IMR-90 (cell line): ENCODE measurements at regions not wholly inside any gene's neighbourhood (a gene's known extent, or its start where the extent isn't known, plus 50 kb on each side); places are given as distances from the start of the nearest gene placed in this dataset.

ENCODE experiments used
- ATAC-seq: fragments of 200-7000 bp; cut with Tn5 transposase; 2 replicates; pipeline ENCODE4 v1.9.1; 2020; ENCODE audit warnings: low read depth, mild to moderate bottlenecking, moderate library complexity
- BruUV-seq: library from RNA; stranded (reverse); fragments of 400-500 nt; replicated peaks from 2 replicates; lab custom pipeline; 2021; lab: Mats Ljungman, UMichigan
- CTCF ChIA-PET: fragments of 300-600 bp; formaldehyde crosslinking; extraction: SDS; loops from one replicate; lab custom pipeline; 2021; ENCODE audit warnings: antibody characterized with exemption; lab: Yijun Ruan, JAX
- POLR2A ChIA-PET: fragments of 300-600 bp; sonication (Branson Sonifier 250); formaldehyde crosslinking; loops from one replicate; lab custom pipeline; 2022; ENCODE audit warnings: antibody characterized with exemption; ENCODE audit not compliant: unreplicated experiment; lab: Charles Lee
- DNase-seq: peaks from one replicate; pipeline ENCODE4 v3.0.0; 2013
- H2AFZ ChIP-seq: replicated peaks from 2 replicates; pipeline ENCODE3; 2013; ENCODE audit warnings: low read length, mild to moderate bottlenecking; ENCODE audit not compliant: poor library complexity
- H2AK5ac ChIP-seq: 2 replicates; pipeline ENCODE4 v1.6.1; 2013; ENCODE audit warnings: low read depth, low read length, inconsistent platforms
- H2AK9ac ChIP-seq: replicated peaks from 2 replicates; pipeline ENCODE3; 2013; ENCODE audit warnings: mild to moderate bottlenecking, low read depth, low read length, moderate library complexity; ENCODE audit not compliant: poor library complexity
- H2BK120ac ChIP-seq: 2 replicates; pipeline ENCODE4 v1.6.1; 2013; ENCODE audit warnings: low read depth, low read length, inconsistent platforms
- H2BK15ac ChIP-seq: 3 replicates; pipeline ENCODE4 v1.6.1; 2013; ENCODE audit warnings: low read depth, low read length, inconsistent platforms
- H2BK20ac ChIP-seq: 2 replicates; pipeline ENCODE4 v1.6.1; 2013; ENCODE audit warnings: low read depth, mild to moderate bottlenecking, inconsistent platforms, low read length, moderate library complexity
- H2BK5ac ChIP-seq: 2 replicates; pipeline ENCODE4 v1.6.1; 2013; ENCODE audit warnings: mild to moderate bottlenecking, low read depth, low read length, inconsistent platforms; ENCODE audit not compliant: poor library complexity, severe bottlenecking
- H3K14ac ChIP-seq: replicated peaks from 2 replicates; pipeline ENCODE4 v1.6.1; 2013; ENCODE audit warnings: low read depth, low read length, inconsistent platforms
- H3K18ac ChIP-seq: 2 replicates; pipeline ENCODE4 v1.6.1; 2013; ENCODE audit warnings: low read depth, low read length, control low read depth
- H3K23ac ChIP-seq: 2 replicates; pipeline ENCODE4 v1.6.1; 2013; ENCODE audit warnings: low read depth, low read length, inconsistent platforms
- H3K27ac ChIP-seq: 2 replicates; pipeline ENCODE4 v1.5.1; 2013; ENCODE audit warnings: mild to moderate bottlenecking, control low read depth, low read length; ENCODE audit not compliant: insufficient read depth
- H3K27me3 ChIP-seq: 2 replicates; pipeline ENCODE4 v1.6.1; 2013; ENCODE audit warnings: low read length; ENCODE audit not compliant: control insufficient read depth, insufficient read depth
- H3K36me3 ChIP-seq: 2 replicates; pipeline ENCODE4 v1.6.1; 2013; ENCODE audit warnings: low read length, mixed read lengths; ENCODE audit not compliant: control insufficient read depth, insufficient read depth
- H3K4ac ChIP-seq: 2 replicates; pipeline ENCODE4 v1.6.1; 2013; ENCODE audit warnings: low read depth, low read length, inconsistent platforms
- H3K4me1 ChIP-seq: 2 replicates; pipeline ENCODE4 v1.6.1; 2013; ENCODE audit warnings: low read length, mixed read lengths; ENCODE audit not compliant: control insufficient read depth, insufficient read depth
- H3K4me2 ChIP-seq: 2 replicates; pipeline ENCODE4 v1.6.1; 2013; ENCODE audit warnings: low read depth, mild to moderate bottlenecking, control low read depth, low read length, moderate library complexity
- H3K4me3 ChIP-seq: 2 replicates; pipeline ENCODE4 v1.5.1; 2013; ENCODE audit warnings: low read depth, mild to moderate bottlenecking, control low read depth, low read length, moderate library complexity; ENCODE audit not compliant: insufficient read depth
- H3K56ac ChIP-seq: 2 replicates; pipeline ENCODE4 v1.6.1; 2013; ENCODE audit warnings: low read length, inconsistent platforms; ENCODE audit not compliant: insufficient read depth; ENCODE audit errors: extremely low read depth
- H3K79me1 ChIP-seq, 2 experiments: 2 replicates each; pipeline ENCODE4 v1.6.1; 2013; ENCODE audit warnings: low read length in 2 of 2, inconsistent platforms in 1 of 2, low read depth in 1 of 2
- H3K9ac ChIP-seq: 2 replicates; pipeline ENCODE4 v1.6.1; 2013; ENCODE audit warnings: low read depth, low read length, control low read depth
- H3K9me1 ChIP-seq: 2 replicates; pipeline ENCODE4 v1.6.1; 2013; ENCODE audit warnings: low read length, inconsistent platforms; ENCODE audit not compliant: insufficient read depth
- H3K9me3 ChIP-seq: 2 replicates; pipeline ENCODE4 v1.6.1; 2013; ENCODE audit warnings: low read length; ENCODE audit not compliant: control insufficient read depth, insufficient read depth
- H4K20me1 ChIP-seq: 2 replicates; pipeline ENCODE4 v1.6.1; 2013; ENCODE audit warnings: low read length, inconsistent platforms; ENCODE audit not compliant: insufficient read depth
- H4K5ac ChIP-seq: 2 replicates; pipeline ENCODE4 v1.6.1; 2013; ENCODE audit warnings: mild to moderate bottlenecking, low read depth, low read length, control low read depth
- H4K8ac ChIP-seq, 2 experiments: 2 replicates each; pipeline ENCODE4 v1.6.1; 2013; ENCODE audit warnings: low read depth in 2 of 2, low read length in 2 of 2, control low read depth in 1 of 2, inconsistent platforms in 1 of 2
- H4K91ac ChIP-seq: 2 replicates; pipeline ENCODE4 v1.6.1; 2013; ENCODE audit warnings: low read depth, low read length, inconsistent platforms; ENCODE audit not compliant: insufficient read depth
- BHLHE40 ChIP-seq: fragments of 150-350 bp; IDR thresholded peaks from 2 replicates; pipeline ENCODE4 v1.6.1; 2016; ENCODE audit warnings: mild to moderate bottlenecking, low read depth, low read length
- CEBPB ChIP-seq: IDR thresholded peaks from 2 replicates; pipeline ENCODE4 v1.6.1; 2012; ENCODE audit warnings: low read depth, low read length, improper control_type of control experiment
- CHD1 ChIP-seq: IDR thresholded peaks from 2 replicates; pipeline ENCODE4 v1.6.1; 2012; ENCODE audit warnings: low read depth, low read length, improper control_type of control experiment
- FOS ChIP-seq: fragments of 150-350 bp; IDR thresholded peaks from 2 replicates; pipeline ENCODE4 v1.6.1; 2016; ENCODE audit warnings: low read depth, low read length
- MAFK ChIP-seq: IDR thresholded peaks from 2 replicates; pipeline ENCODE4 v1.6.1; 2012; ENCODE audit warnings: low read depth, low read length, improper control_type of control experiment
- MAZ ChIP-seq: IDR thresholded peaks from 2 replicates; pipeline ENCODE4 v1.6.1; 2012; ENCODE audit warnings: low read depth, mild to moderate bottlenecking, low read length, improper control_type of control experiment, moderate library complexity, borderline replicate concordance
- MXI1 ChIP-seq: IDR thresholded peaks from 2 replicates; pipeline ENCODE4 v1.6.1; 2012; ENCODE audit warnings: low read depth, mild to moderate bottlenecking, low read length, moderate library complexity, borderline replicate concordance
- NFE2L2 ChIP-seq: fragments of 150-350 bp; IDR thresholded peaks from 2 replicates; pipeline ENCODE4 v1.6.1; 2016; ENCODE audit warnings: low read depth, mild to moderate bottlenecking, low read length
- POLR2A ChIP-seq: IDR thresholded peaks from 2 replicates; pipeline ENCODE4 v1.6.1; 2012; ENCODE audit warnings: mild to moderate bottlenecking, low read depth, low read length
- RAD21 ChIP-seq: IDR thresholded peaks from 2 replicates; pipeline ENCODE4 v1.6.1; 2012; ENCODE audit warnings: low read length, improper control_type of control experiment
- RCOR1 ChIP-seq: IDR thresholded peaks from 2 replicates; pipeline ENCODE4 v1.6.1; 2012; ENCODE audit warnings: mild to moderate bottlenecking, low read length, improper control_type of control experiment; ENCODE audit not compliant: insufficient replicate concordance
- RFX5 ChIP-seq: IDR thresholded peaks from 2 replicates; pipeline ENCODE4 v1.8.0; 2012; ENCODE audit warnings: low read depth, mild to moderate bottlenecking, low read length, moderate library complexity
- SMC3 ChIP-seq: fragments of 150-350 bp; IDR thresholded peaks from 2 replicates; pipeline ENCODE4 v1.6.1; 2016; ENCODE audit warnings: low read depth, mild to moderate bottlenecking, antibody characterized with exemption, low read length, moderate library complexity
- WGBS, 2 experiments: methylation state at CpG; one replicate each; pipeline versions ENCODE4 v1.1.5 to v1.1.7; 2013; ENCODE audit warnings: missing lambda C conversion rate in 2 of 2; ENCODE audit not compliant: insufficient read length in 1 of 2; ENCODE audit errors: extremely low coverage in 2 of 2; 5-methylcytosine and 5-hydroxymethylcytosine counted together
- dilution Hi-C: fragments of 300-500 bp; cut with HindIII; formaldehyde crosslinking; loops from one replicate; pipeline ENCODE4 v1.14.3; 2018; ENCODE audit warnings: low sequenced_read_pairs; ENCODE audit not compliant: unreplicated experiment
- in situ Hi-C: fragments of 300-500 bp; cut with MboI; formaldehyde crosslinking; loops from 3 replicates; pipeline ENCODE4 v1.14.3; 2019; ENCODE audit warnings: low sequenced_read_pairs, inconsistent platforms, mixed read lengths
- intact Hi-C: fragments of 100-400 bp; cut with micrococcal nuclease; formaldehyde crosslinking; loops from 2 replicates; pipeline ENCODE4 v1.10.0; 2022
- TF ChIP-seq, protein P1 (sequence below): fragments of 150-350 bp; IDR thresholded peaks from 2 replicates; pipeline ENCODE4 v1.6.1; 2016; ENCODE audit warnings: low read depth, mild to moderate bottlenecking, low read length, moderate library complexity, borderline replicate concordance
- TF ChIP-seq, protein P2 (sequence below): fragments of 150-350 bp; IDR thresholded peaks from 2 replicates; pipeline ENCODE4 v1.6.1; 2017; ENCODE audit warnings: mild to moderate bottlenecking, antibody characterized with exemption, low read length, low read depth
- TF ChIP-seq, protein P3 (sequence below): conservative IDR thresholded peaks from 2 replicates; pipeline ENCODE4 v1.5.1; 2012; ENCODE audit warnings: mild to moderate bottlenecking, low read depth, low read length, improper control_type of control experiment

DNA sequence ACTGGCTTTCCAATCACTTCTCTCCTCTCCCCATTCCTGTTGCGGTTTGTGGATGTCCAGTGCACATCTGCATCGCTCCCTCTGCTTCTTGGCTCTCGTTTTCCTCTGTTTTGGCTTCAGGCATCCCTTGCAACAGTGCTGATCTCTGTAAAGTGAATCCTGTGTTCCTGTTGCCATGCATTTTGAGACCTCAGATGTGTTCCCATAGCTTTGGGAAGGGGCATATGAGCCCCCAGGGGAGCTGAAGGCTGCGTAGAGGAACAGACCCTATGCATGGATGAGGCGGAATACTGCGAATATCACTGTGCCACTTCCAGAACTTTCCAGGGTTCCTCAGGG, 168.4 kb upstream of the HAAO start:
- peaks cover 17% of the 10 kb centered on the region; the same call in 1 of the 2 replicates for H3K9me1 ChIP-seq
- no peak overlapping the region for H3K4me3 ChIP-seq
- no peaks in the 10 kb centered on the region for H4K20me1 ChIP-seq
- 0 out of 4 replicates have a peak overlapping the region, but pooled peaks of 1 of the 2 experiments have one; percentile 5 for H4K8ac ChIP-seq
- peak overlapping the region; percentile 66; the same call in 1 of the 2 replicates for H2AK5ac ChIP-seq
- no peak overlapping the region for H2BK5ac ChIP-seq
- no peak overlapping the region for H3K56ac ChIP-seq
- no peak overlapping the region for H3K4me2 ChIP-seq
- H2BK15ac ChIP-seq: peak overlapping the region; percentile 49; the same call in 1 of the 3 replicates
- no peaks in the 10 kb centered on the region for H3K79me1 ChIP-seq
- H3K36me3 ChIP-seq: no peaks in the 10 kb centered on the region
- H3K23ac ChIP-seq: no peak overlapping the region
- DNase-seq: no peak
- WGBS, 2 experiments: no CpG with 5 or more reads among the region's 6 CpGs
- no peaks in the 10 kb centered on the region for H3K9me3 ChIP-seq
- ATAC-seq: no peak
- BruUV-seq: no TSS peak
- no peak overlapping the region for H2AFZ ChIP-seq
- dilution Hi-C loops: no loop called here
- peak overlapping the region; percentile 6; the same call in 1 of the 2 replicates for H4K5ac ChIP-seq
- H3K4me1 ChIP-seq: peaks cover 33% of the 10 kb centered on the region
- H3K14ac ChIP-seq: no peak overlapping the region
- in situ Hi-C loops: no loop called here
- TF ChIP-seq, protein P1, sequence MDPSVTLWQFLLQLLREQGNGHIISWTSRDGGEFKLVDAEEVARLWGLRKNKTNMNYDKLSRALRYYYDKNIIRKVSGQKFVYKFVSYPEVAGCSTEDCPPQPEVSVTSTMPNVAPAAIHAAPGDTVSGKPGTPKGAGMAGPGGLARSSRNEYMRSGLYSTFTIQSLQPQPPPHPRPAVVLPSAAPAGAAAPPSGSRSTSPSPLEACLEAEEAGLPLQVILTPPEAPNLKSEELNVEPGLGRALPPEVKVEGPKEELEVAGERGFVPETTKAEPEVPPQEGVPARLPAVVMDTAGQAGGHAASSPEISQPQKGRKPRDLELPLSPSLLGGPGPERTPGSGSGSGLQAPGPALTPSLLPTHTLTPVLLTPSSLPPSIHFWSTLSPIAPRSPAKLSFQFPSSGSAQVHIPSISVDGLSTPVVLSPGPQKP: no peak
- TF ChIP-seq MAZ (no peak), FOS (no peak), RFX5 (no peak), RAD21 (no peak), RCOR1 (no peak), MAFK (no peak), BHLHE40 (no peak), MXI1 (no peak), SMC3 (no peak), CEBPB (no peak), CHD1 (no peak), POLR2A (no peak), NFE2L2 (no peak)
- TF ChIP-seq, protein P2, sequence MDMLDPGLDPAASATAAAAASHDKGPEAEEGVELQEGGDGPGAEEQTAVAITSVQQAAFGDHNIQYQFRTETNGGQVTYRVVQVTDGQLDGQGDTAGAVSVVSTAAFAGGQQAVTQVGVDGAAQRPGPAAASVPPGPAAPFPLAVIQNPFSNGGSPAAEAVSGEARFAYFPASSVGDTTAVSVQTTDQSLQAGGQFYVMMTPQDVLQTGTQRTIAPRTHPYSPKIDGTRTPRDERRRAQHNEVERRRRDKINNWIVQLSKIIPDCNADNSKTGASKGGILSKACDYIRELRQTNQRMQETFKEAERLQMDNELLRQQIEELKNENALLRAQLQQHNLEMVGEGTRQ: no peak
- TF ChIP-seq, protein P3, sequence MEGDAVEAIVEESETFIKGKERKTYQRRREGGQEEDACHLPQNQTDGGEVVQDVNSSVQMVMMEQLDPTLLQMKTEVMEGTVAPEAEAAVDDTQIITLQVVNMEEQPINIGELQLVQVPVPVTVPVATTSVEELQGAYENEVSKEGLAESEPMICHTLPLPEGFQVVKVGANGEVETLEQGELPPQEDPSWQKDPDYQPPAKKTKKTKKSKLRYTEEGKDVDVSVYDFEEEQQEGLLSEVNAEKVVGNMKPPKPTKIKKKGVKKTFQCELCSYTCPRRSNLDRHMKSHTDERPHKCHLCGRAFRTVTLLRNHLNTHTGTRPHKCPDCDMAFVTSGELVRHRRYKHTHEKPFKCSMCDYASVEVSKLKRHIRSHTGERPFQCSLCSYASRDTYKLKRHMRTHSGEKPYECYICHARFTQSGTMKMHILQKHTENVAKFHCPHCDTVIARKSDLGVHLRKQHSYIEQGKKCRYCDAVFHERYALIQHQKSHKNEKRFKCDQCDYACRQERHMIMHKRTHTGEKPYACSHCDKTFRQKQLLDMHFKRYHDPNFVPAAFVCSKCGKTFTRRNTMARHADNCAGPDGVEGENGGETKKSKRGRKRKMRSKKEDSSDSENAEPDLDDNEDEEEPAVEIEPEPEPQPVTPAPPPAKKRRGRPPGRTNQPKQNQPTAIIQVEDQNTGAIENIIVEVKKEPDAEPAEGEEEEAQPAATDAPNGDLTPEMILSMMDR: no peak
- H2BK120ac ChIP-seq: 0 out of 2 replicates have a peak overlapping the region, but pooled peaks have one; percentile 74
- peak overlapping the region; percentile 6 for H2AK9ac ChIP-seq
- H4K91ac ChIP-seq: no peak overlapping the region
- intact Hi-C loops: loop anchor here (10.0 kb wide), 1 partner anchor 144 kb away; no protein-coding TSS in a partner anchor
- no peaks in the 10 kb centered on the region for H3K27me3 ChIP-seq
- H3K4ac ChIP-seq: peak overlapping the region; percentile 82
- no peak overlapping the region for H3K27ac ChIP-seq
- POLR2A ChIA-PET: no interaction called here
- H2BK20ac ChIP-seq: peak overlapping the region; percentile 71; the same call in 1 of the 2 replicates
- no peak overlapping the region; the same call in 1 of the 2 replicates for H3K18ac ChIP-seq
- CTCF ChIA-PET: no interaction called here
- no peak overlapping the region for H3K9ac ChIP-seq
